Body of pancreas (tissue), 4 donors: ENCODE measurements at regions not wholly inside any gene's neighbourhood (a gene's known extent, or its start where the extent isn't known, plus 50 kb on each side); places are given as distances from the start of the nearest gene placed in this dataset.

ENCODE experiments used
- POLR2A ChIP-seq, 3 donors: fragments of 450-650 bp; IDR thresholded peaks; one replicate each; pipeline ENCODE4 v1.6.1; 2016; ENCODE audit warnings: antibody characterized with exemption in 3 of 3, mild to moderate bottlenecking in 2 of 3
- TF ChIP-seq, protein P1 (sequence below), 7 experiments: fragments of 450-650 bp in 4 of 7; fragments of 200-600 bp in 3 of 7; sonication (generic) in 3 of 7; IDR thresholded peaks; one replicate each; pipeline ENCODE4 v1.5.1; 2016 to 2019; ENCODE audit warnings: antibody characterized with exemption in 7 of 7

DNA sequence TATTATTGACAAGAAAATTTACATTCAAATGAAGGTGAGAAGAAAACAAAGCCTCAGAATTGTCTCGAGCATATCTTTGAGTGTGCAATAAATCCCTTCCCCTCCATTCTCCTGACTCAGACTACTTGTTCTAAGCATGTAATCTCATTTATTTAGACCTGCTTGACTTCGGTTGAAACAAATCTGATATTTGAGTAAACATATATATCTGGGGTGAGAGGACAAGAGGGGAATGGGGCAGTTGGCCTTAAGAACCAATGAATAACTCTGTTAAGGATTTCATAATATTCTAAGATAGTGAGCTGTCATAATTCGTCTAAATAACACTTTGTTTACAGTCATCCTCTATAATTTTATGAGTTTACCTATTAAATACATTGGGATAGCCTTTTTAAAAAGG lies 142.7 kb downstream of the SIPA1L2 start:
- TF ChIP-seq, protein P1, sequence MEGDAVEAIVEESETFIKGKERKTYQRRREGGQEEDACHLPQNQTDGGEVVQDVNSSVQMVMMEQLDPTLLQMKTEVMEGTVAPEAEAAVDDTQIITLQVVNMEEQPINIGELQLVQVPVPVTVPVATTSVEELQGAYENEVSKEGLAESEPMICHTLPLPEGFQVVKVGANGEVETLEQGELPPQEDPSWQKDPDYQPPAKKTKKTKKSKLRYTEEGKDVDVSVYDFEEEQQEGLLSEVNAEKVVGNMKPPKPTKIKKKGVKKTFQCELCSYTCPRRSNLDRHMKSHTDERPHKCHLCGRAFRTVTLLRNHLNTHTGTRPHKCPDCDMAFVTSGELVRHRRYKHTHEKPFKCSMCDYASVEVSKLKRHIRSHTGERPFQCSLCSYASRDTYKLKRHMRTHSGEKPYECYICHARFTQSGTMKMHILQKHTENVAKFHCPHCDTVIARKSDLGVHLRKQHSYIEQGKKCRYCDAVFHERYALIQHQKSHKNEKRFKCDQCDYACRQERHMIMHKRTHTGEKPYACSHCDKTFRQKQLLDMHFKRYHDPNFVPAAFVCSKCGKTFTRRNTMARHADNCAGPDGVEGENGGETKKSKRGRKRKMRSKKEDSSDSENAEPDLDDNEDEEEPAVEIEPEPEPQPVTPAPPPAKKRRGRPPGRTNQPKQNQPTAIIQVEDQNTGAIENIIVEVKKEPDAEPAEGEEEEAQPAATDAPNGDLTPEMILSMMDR (IDR thresholded peaks at IDR 0.05) = no peak
- no peak for TF ChIP-seq POLR2A (IDR thresholded peaks at IDR 0.05)
